IMR-90 (cell line): ENCODE measurements at regions not wholly inside any gene's neighbourhood (a gene's known extent, or its start where the extent isn't known, plus 50 kb on each side); places are given as distances from the start of the nearest gene placed in this dataset.

Experiments used
- RFX5 ChIP-seq: IDR thresholded peaks from 2 replicates; pipeline ENCODE4 v1.8.0; 2012; ENCODE audit warnings: low read depth, mild to moderate bottlenecking, low read length, moderate library complexity
- TF ChIP-seq, protein P1 (sequence below): fragments of 150-350 bp; IDR thresholded peaks from 2 replicates; pipeline ENCODE4 v1.6.1; 2016; ENCODE audit warnings: low read depth, mild to moderate bottlenecking, low read length, moderate library complexity, borderline replicate concordance

DNA sequence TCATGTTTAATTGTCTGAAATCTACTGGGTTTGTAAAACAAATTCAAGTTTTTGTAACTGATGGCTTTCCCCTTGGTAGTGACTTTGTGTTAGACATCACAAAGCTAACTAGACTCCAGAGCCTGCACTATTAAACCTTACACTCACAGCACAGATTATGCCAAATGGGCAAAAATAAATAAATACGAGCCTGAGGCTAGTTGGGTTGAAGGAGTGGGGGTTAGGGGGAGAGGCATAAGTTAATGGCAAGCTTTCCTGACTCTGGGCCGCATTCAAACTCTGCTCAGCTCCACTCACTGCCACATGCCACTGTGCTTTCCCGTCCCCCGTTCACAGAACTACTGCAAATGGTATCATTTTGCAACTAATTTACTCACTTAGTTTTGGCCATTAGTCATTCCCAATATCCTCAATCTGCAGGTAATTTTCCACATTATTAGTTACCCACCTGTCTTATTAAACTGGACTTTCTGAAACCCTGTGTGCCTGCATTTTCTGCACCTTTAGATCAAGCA is 1079.9 kb upstream of the PIK3C3 start:
- no peak for TF ChIP-seq RFX5
- TF ChIP-seq, protein P1, sequence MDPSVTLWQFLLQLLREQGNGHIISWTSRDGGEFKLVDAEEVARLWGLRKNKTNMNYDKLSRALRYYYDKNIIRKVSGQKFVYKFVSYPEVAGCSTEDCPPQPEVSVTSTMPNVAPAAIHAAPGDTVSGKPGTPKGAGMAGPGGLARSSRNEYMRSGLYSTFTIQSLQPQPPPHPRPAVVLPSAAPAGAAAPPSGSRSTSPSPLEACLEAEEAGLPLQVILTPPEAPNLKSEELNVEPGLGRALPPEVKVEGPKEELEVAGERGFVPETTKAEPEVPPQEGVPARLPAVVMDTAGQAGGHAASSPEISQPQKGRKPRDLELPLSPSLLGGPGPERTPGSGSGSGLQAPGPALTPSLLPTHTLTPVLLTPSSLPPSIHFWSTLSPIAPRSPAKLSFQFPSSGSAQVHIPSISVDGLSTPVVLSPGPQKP, result no peak
